PC-3 (cell line): ENCODE measurements at regions not wholly inside any gene's neighbourhood (a gene's known extent, or its start where the extent isn't known, plus 50 kb on each side); places are given as distances from the start of the nearest gene placed in this dataset.

ENCODE experiments used
- ATAC-seq: fragments of 200-7000 bp; cut with Tn5 transposase; 2 replicates; pipeline ENCODE4 v1.9.1; 2020; ENCODE audit warnings: mild to moderate bottlenecking, moderate library complexity
- BruUV-seq: library from RNA; stranded (reverse); fragments of 400-500 nt; replicated peaks from 2 replicates; lab custom pipeline; 2021; lab: Mats Ljungman, UMichigan
- CTCF ChIA-PET: fragments of 300-600 bp; sonication (Branson Sonifier 250); formaldehyde crosslinking; loops from one replicate; lab custom pipeline; 2022; ENCODE audit warnings: antibody characterized with exemption; lab: Charles Lee
- POLR2A ChIA-PET: fragments of 300-600 bp; sonication (Branson Sonifier 250); formaldehyde crosslinking; loops from one replicate; lab custom pipeline; 2022; ENCODE audit warnings: antibody characterized with exemption; ENCODE audit not compliant: unreplicated experiment; lab: Charles Lee
- DNase-seq: peaks from one replicate; pipeline ENCODE4 v3.0.0-alpha.2; 2015
- H2AFZ ChIP-seq: fragments of 300-600 bp; sonication (generic); 2 replicates; pipeline ENCODE4 v1.6.0; 2016; ENCODE audit warnings: antibody characterized with exemption, low read length
- H3F3A ChIP-seq: fragments of 300-600 bp; sonication (generic); one replicate; pipeline ENCODE4 v1.6.0; 2017; ENCODE audit warnings: antibody characterized with exemption, low read length, control low read depth, mild to moderate bottlenecking; ENCODE audit not compliant: unreplicated experiment
- H3K27ac ChIP-seq: fragments of 300-600 bp; sonication (generic); 2 replicates; pipeline ENCODE4 v1.5.1; 2016; ENCODE audit warnings: mild to moderate bottlenecking, low read length
- H3K27me3 ChIP-seq: fragments of 300-600 bp; sonication (generic); 2 replicates; pipeline ENCODE4 v1.6.1; 2016; ENCODE audit warnings: low read length, mixed read lengths
- H3K36me3 ChIP-seq: fragments of 300-600 bp; sonication (generic); 2 replicates; pipeline ENCODE4 v1.6.1; 2016; ENCODE audit warnings: low read depth, mixed run types, low read length, mixed read lengths
- H3K4me1 ChIP-seq: fragments of 300-600 bp; sonication (generic); 2 replicates; pipeline ENCODE4 v1.5.1; 2016; ENCODE audit warnings: low read length; ENCODE audit not compliant: insufficient read depth
- H3K4me2 ChIP-seq: fragments of 300-600 bp; sonication (generic); 2 replicates; pipeline ENCODE4 v1.6.0; 2016; ENCODE audit warnings: low read length
- H3K4me3 ChIP-seq: fragments of 300-600 bp; sonication (generic); 2 replicates; pipeline ENCODE4 v1.5.1; 2016; ENCODE audit warnings: mild to moderate bottlenecking, low read length, mixed read lengths
- H3K79me2 ChIP-seq: fragments of 300-600 bp; sonication (generic); 2 replicates; pipeline ENCODE4 v1.6.1; 2017; ENCODE audit warnings: low read length, mixed read lengths
- H3K9ac ChIP-seq: fragments of 300-600 bp; sonication (generic); 2 replicates; pipeline ENCODE4 v1.6.0; 2016; ENCODE audit warnings: mild to moderate bottlenecking, low read length
- H3K9me2 ChIP-seq: fragments of 300-600 bp; sonication (generic); replicated peaks from 2 replicates; pipeline ENCODE4 v1.6.1; 2016; ENCODE audit warnings: mixed run types, low read length, mixed read lengths
- H3K9me3 ChIP-seq: fragments of 300-600 bp; sonication (generic); 2 replicates; pipeline ENCODE4 v1.6.1; 2016; ENCODE audit warnings: low read length, mixed read lengths
- H4K20me1 ChIP-seq: fragments of 300-600 bp; sonication (generic); 2 replicates; pipeline ENCODE4 v1.6.1; 2016; ENCODE audit warnings: low read length, mixed read lengths
- EZH2 ChIP-seq: fragments of 300-600 bp; sonication (generic); IDR thresholded peaks from one replicate; pipeline ENCODE4 v1.6.1; 2017; ENCODE audit warnings: antibody characterized with exemption, mild to moderate bottlenecking, low read length; ENCODE audit not compliant: unreplicated experiment
- EZH2phosphoT487 ChIP-seq: fragments of 300-600 bp; sonication (generic); IDR thresholded peaks from 2 replicates; pipeline ENCODE4 v1.6.1; 2018; ENCODE audit warnings: mild to moderate bottlenecking, antibody characterized with exemption, low read length, borderline replicate concordance
- intact Hi-C: fragments of 100-400 bp; cut with micrococcal nuclease; formaldehyde crosslinking; loops from 2 replicates; pipeline ENCODE4 v1.9.0; 2023
- TF ChIP-seq, protein P1 (sequence below): fragments of 300-600 bp; sonication (generic); conservative IDR thresholded peaks from 2 replicates; pipeline ENCODE4 v1.5.1; 2017; ENCODE audit warnings: antibody characterized with exemption, low read depth, mild to moderate bottlenecking, low read length

DNA sequence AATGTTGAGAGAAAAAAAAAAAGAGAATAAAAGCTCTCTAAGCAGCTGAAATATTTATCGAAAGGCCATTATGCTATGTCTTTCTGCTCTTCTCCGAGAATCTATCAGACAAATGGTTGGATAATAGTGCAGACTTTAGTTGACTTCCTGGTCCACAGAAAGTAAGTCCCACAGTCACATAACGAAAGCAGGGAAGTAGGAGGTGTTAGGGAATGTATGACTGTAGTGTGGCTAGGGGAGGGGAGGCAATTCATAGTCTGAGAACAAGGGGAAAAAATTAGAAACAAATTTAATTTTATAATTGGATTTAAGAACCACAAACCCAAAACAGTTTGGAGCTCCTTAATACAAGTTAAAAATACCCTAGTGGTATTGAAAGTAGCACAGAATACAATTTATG is 79.7 kb upstream of the VEGFC start:
- H3K36me3 ChIP-seq, result no peaks in the 10 kb centered on the region
- H2AFZ ChIP-seq, result no peak overlapping the region
- BruUV-seq, result no TSS peak
- H3K4me2 ChIP-seq, result no peak overlapping the region
- ATAC-seq (no peak), DNase-seq (no peak)
- TF ChIP-seq, protein P1, sequence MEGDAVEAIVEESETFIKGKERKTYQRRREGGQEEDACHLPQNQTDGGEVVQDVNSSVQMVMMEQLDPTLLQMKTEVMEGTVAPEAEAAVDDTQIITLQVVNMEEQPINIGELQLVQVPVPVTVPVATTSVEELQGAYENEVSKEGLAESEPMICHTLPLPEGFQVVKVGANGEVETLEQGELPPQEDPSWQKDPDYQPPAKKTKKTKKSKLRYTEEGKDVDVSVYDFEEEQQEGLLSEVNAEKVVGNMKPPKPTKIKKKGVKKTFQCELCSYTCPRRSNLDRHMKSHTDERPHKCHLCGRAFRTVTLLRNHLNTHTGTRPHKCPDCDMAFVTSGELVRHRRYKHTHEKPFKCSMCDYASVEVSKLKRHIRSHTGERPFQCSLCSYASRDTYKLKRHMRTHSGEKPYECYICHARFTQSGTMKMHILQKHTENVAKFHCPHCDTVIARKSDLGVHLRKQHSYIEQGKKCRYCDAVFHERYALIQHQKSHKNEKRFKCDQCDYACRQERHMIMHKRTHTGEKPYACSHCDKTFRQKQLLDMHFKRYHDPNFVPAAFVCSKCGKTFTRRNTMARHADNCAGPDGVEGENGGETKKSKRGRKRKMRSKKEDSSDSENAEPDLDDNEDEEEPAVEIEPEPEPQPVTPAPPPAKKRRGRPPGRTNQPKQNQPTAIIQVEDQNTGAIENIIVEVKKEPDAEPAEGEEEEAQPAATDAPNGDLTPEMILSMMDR, result no peak
- TF ChIP-seq EZH2, result no peak
- TF ChIP-seq EZH2phosphoT487, result no peak
- no peaks in the 10 kb centered on the region for H3K9me3 ChIP-seq
- H3K4me3 ChIP-seq, result no peak overlapping the region
- no peak overlapping the region for H3K9ac ChIP-seq
- no peaks in the 10 kb centered on the region for H3K27me3 ChIP-seq
- H3K27ac ChIP-seq, result no peak overlapping the region
- no peaks in the 10 kb centered on the region for H3F3A ChIP-seq
- H4K20me1 ChIP-seq, result no peaks in the 10 kb centered on the region
- H3K79me2 ChIP-seq, result no peaks in the 10 kb centered on the region
- POLR2A ChIA-PET, result no interaction called here
- no peaks in the 10 kb centered on the region for H3K4me1 ChIP-seq
- intact Hi-C loops, result no loop called here
- CTCF ChIA-PET, result no interaction called here
- H3K9me2 ChIP-seq, result no peaks in the 10 kb centered on the region

DNA sequence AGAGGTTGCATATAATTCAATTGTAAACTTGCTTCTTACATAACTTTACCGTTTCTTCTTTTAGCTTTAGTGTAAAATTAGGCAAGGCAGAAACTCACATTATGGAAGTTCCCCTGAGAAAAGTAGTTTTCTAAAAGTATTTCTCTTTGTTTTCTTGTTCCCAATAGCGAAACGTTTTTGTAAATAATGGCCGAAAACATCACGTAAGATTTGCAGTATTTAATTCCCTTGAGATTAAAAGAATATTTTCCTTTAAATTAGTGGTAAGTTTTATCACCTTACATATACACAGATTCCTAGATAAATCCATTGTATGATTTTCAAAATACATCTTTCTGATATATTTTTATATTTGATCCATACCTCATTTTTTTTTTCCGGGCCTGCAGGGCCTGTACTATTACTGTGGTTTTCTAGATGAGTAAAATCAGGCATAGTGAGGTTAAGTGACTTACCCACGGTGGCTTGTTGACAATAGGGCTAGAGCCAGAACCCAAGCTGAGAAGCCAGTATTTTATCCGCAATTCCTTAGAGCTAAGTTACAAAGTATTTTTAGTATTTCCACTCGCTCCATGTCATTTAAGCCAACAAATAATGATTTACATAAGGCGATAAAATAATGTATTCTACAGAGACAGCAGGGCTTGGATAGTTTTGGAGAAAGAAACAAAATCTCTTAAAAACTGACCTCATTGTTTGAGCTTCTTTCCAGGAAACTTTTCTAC is 82.2 kb upstream of the VEGFC start:
- ChIA-PET CTCF (no interaction called here), POLR2A (no interaction called here)
- Histone ChIP-seq H3K36me3 (no peaks in the 10 kb centered on the region), H3K4me2 (no peak overlapping the region), H3K27me3 (no peaks in the 10 kb centered on the region), H2AFZ (no peak overlapping the region; the same call in 1 of the 2 replicates), H3K9me2 (no peaks in the 10 kb centered on the region), H3F3A (no peaks in the 10 kb centered on the region), H4K20me1 (no peaks in the 10 kb centered on the region), H3K4me1 (no peaks in the 10 kb centered on the region), H3K27ac (no peak overlapping the region), H3K79me2 (no peaks in the 10 kb centered on the region), H3K9ac (no peak overlapping the region), H3K9me3 (no peaks in the 10 kb centered on the region), H3K4me3 (no peak overlapping the region)
- no peak for DNase-seq
- ATAC-seq, result no peak
- intact Hi-C loops, result no loop called here
- no peak for TF ChIP-seq EZH2phosphoT487
- no peak for TF ChIP-seq EZH2
- TF ChIP-seq, protein P1, result no peak
- no TSS peak for BruUV-seq

DNA sequence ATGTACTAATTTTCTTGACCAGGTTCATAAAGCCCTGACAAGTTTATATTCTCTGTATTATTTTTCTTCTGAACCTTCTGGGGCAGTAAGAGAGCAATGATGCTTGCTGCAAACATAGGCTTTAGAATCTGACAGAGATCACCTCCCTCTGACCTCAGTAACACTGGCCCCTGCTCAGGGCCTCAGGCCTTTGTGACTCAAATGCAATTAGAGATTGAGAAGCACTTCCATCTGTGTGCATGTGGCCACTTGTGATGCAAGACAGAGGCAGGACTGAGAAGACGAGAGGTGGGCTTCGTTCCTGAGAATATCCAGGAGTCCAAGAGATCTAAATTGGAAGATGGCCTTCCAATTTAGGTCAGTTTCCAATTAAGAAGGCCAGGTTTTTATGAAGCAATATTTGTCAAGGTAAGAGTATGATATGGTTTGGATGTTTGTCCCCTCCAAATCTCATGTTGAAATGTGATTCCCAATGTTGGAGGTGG is 82.8 kb upstream of the VEGFC start:
- H3K27ac ChIP-seq, result no peak overlapping the region
- BruUV-seq, result no TSS peak
- no peak overlapping the region for H3K9ac ChIP-seq
- no peak for TF ChIP-seq EZH2
- TF ChIP-seq, protein P1, result no peak
- no peak for TF ChIP-seq EZH2phosphoT487
- no peaks in the 10 kb centered on the region for H3F3A ChIP-seq
- intact Hi-C loops, result no loop called here
- no peaks in the 10 kb centered on the region for H3K9me2 ChIP-seq
- POLR2A ChIA-PET, result no interaction called here
- H2AFZ ChIP-seq, result no peak overlapping the region; the same call in 1 of the 2 replicates
- no peaks in the 10 kb centered on the region for H3K9me3 ChIP-seq
- H3K27me3 ChIP-seq, result no peaks in the 10 kb centered on the region
- no peaks in the 10 kb centered on the region for H4K20me1 ChIP-seq
- no peak overlapping the region for H3K4me2 ChIP-seq
- H3K4me3 ChIP-seq, result no peak overlapping the region
- no peaks in the 10 kb centered on the region for H3K36me3 ChIP-seq
- H3K4me1 ChIP-seq, result no peaks in the 10 kb centered on the region
- no peaks in the 10 kb centered on the region for H3K79me2 ChIP-seq
- CTCF ChIA-PET, result no interaction called here
- ATAC-seq (no peak), DNase-seq (no peak)
